CD8-positive, alpha-beta memory T cell (primary cell): ENCODE measurements at regions not wholly inside any gene's neighbourhood (a gene's known extent, or its start where the extent isn't known, plus 50 kb on each side); places are given as distances from the start of the nearest gene placed in this dataset.
"Not testable (repeated sequence)": the region's sequence is repeated elsewhere in the genome, so short reads cannot be mapped to it uniquely, and the experiment has no call there.

ENCODE experiments used
- CTCF ChIA-PET: fragments of 350-600 bp; sonication (Branson Sonifier 250); formaldehyde crosslinking; loops from one replicate; lab custom pipeline; 2021; ENCODE audit warnings: antibody characterized with exemption; lab: Charles Lee
- POLR2A ChIA-PET: fragments of 350-600 bp; sonication (Branson Sonifier 250); formaldehyde crosslinking; loops from one replicate; lab custom pipeline; 2021; ENCODE audit warnings: antibody characterized with exemption; lab: Charles Lee
- DNase-seq, 5 donors: peaks; one replicate each; pipeline versions ENCODE4 v3.0.0 to v3.0.0-alpha.2; 2020 to 2022; ENCODE audit warnings: mixed read lengths in 1 of 5
- H3K27ac ChIP-seq: one replicate; pipeline ENCODE4 v1.7.0; 2013; ENCODE audit warnings: low read depth, mild to moderate bottlenecking, low read length, moderate library complexity
- H3K27me3 ChIP-seq: 2 replicates; pipeline ENCODE4 v1.7.0; 2013; ENCODE audit warnings: low read length, mild to moderate bottlenecking; ENCODE audit not compliant: insufficient read depth, poor library complexity, severe bottlenecking
- H3K36me3 ChIP-seq: 2 replicates; pipeline ENCODE4 v1.7.0; 2013; ENCODE audit warnings: mild to moderate bottlenecking, low read length, moderate library complexity; ENCODE audit not compliant: insufficient read depth
- H3K4me1 ChIP-seq: 2 replicates; pipeline ENCODE4 v1.7.0; 2013; ENCODE audit warnings: mild to moderate bottlenecking, low read length, moderate library complexity; ENCODE audit not compliant: insufficient read depth
- H3K4me3 ChIP-seq: 2 replicates; pipeline ENCODE4 v1.7.0; 2013; ENCODE audit warnings: mild to moderate bottlenecking, low read length
- H3K9me3 ChIP-seq: 2 replicates; pipeline ENCODE4 v1.7.0; 2013; ENCODE audit warnings: mild to moderate bottlenecking, low read length
- H3K27ac Mint-ChIP-seq, 8 donors: one replicate each; pipeline ENCODE4 v1.8.0; 2020 to 2021; ENCODE audit warnings: mixed read lengths in 8 of 8, mild to moderate bottlenecking in 6 of 8, inconsistent platforms in 3 of 8, moderate library complexity in 3 of 8
- H3K27me3 Mint-ChIP-seq, 2 donors: one replicate each; pipeline ENCODE4 v1.8.0; 2020 to 2021; ENCODE audit warnings: mixed read lengths in 2 of 2, mild to moderate bottlenecking in 1 of 2, moderate library complexity in 1 of 2
- H3K36me3 Mint-ChIP-seq, 3 donors: one replicate each; pipeline ENCODE4 v1.8.0; 2020 to 2021; ENCODE audit warnings: mixed read lengths in 3 of 3, inconsistent platforms in 1 of 3, mild to moderate bottlenecking in 1 of 3
- H3K4me1 Mint-ChIP-seq, 3 donors: one replicate each; pipeline ENCODE4 v1.8.0; 2020 to 2021; ENCODE audit warnings: mixed read lengths in 3 of 3, inconsistent platforms in 1 of 3, mild to moderate bottlenecking in 1 of 3
- H3K4me3 Mint-ChIP-seq, 7 donors: one replicate each; pipeline ENCODE4 v1.8.0; 2020 to 2021; ENCODE audit warnings: mixed read lengths in 7 of 7, mild to moderate bottlenecking in 6 of 7, moderate library complexity in 4 of 7, inconsistent platforms in 2 of 7
- H3K9me3 Mint-ChIP-seq, 5 donors: one replicate each; pipeline ENCODE4 v1.8.0; 2020 to 2022; ENCODE audit warnings: mixed read lengths in 5 of 5, mild to moderate bottlenecking in 3 of 5, moderate library complexity in 2 of 5, inconsistent platforms in 1 of 5

DNA sequence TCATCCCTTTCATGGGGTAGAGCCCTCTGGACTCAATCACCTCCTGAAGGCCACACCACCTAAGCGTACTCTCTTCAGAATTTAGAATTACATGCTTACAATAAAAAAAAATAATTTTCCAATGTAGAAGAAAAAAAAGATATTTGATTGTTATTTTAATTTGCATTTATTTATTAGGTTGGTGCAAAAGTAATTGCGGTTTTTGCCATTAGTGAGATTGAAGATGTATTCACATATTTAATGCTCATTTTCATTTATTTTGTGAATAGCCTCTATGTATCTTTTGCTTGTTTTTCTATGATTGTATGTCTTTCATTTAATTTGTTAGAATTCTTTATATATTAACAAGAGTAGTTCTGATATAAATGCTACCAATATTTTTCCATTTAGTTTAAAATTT lies 220.5 kb downstream of the RND3 start:
- Mint-ChIP-seq H3K36me3 (no peaks in the 10 kb centered on the region), H3K9me3 (peaks cover 0 to 8% (median 0%) of the 10 kb centered on the region in 5 donors), H3K27ac (no peak overlapping the region), H3K4me3 (no peak overlapping the region), H3K27me3 (no peaks in the 10 kb centered on the region), H3K4me1 (no peaks in the 10 kb centered on the region)
- DNase-seq, result no peak
- Histone ChIP-seq H3K27ac (no peak overlapping the region), H3K4me3 (no peak overlapping the region), H3K27me3 (no peaks in the 10 kb centered on the region), H3K9me3 (no peaks in the 10 kb centered on the region), H3K36me3 (no peaks in the 10 kb centered on the region), H3K4me1 (no peaks in the 10 kb centered on the region)
- POLR2A ChIA-PET, result no interaction called here
- CTCF ChIA-PET, result no interaction called here

DNA sequence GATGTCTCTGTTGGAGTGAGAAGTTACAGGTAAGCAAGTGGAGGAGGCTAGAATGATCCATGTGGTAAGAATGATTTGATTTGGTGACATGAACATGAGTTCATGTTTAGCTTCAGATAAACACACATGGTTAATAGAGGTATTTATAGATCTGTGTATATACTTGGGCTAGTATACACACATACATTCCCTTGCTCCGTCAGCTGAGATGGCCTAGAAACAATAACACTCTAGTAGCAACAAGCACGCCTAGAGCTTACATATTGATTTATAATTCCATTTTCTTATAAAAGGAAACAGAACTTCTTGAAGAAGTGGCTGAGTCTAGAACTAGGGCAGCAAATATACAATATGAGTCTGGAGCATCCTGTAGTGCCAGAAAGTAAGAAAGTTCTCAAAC lies 223.0 kb downstream of the RND3 start:
- no peak overlapping the region for H3K4me3 Mint-ChIP-seq
- H3K9me3 ChIP-seq, result peaks cover 3% of the 10 kb centered on the region
- H3K4me3 ChIP-seq, result no peak overlapping the region
- peaks cover 0 to 15% (median 0%) of the 10 kb centered on the region in 5 donors for H3K9me3 Mint-ChIP-seq
- H3K27me3 Mint-ChIP-seq, result no peaks in the 10 kb centered on the region
- H3K27ac ChIP-seq, result no peak overlapping the region
- DNase-seq, result no peak
- CTCF ChIA-PET, result no interaction called here
- no peak overlapping the region for H3K27ac Mint-ChIP-seq
- H3K27me3 ChIP-seq, result no peaks in the 10 kb centered on the region
- no peaks in the 10 kb centered on the region for H3K4me1 Mint-ChIP-seq
- POLR2A ChIA-PET, result no interaction called here
- no peaks in the 10 kb centered on the region for H3K36me3 Mint-ChIP-seq
- H3K36me3 ChIP-seq, result no peaks in the 10 kb centered on the region
- no peaks in the 10 kb centered on the region for H3K4me1 ChIP-seq

DNA sequence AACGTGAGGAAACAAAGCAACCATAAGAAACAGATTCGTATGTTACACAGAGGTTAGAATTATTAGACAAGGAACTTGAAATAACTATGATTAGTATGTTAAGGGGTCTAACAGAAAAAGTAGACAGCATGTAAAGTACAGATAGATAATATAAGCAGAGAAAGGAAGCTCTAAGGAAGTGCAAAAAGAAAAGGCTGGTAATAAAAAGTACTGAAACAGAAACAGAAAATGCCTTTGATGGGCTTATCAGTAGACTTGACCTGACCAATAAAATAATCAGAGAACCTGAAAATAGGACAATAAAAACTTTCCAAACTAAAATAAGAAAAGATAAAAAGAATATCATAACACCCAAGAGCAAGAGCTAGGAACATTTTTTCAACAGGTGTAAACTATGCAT lies 225.8 kb downstream of the RND3 start:
- no peak overlapping the region for H3K27ac Mint-ChIP-seq
- H3K36me3 Mint-ChIP-seq, result no peaks in the 10 kb centered on the region
- no peaks in the 10 kb centered on the region for H3K4me1 Mint-ChIP-seq
- Histone ChIP-seq H3K4me1 (no peaks in the 10 kb centered on the region), H3K36me3 (no peaks in the 10 kb centered on the region), H3K27ac (no peak overlapping the region), H3K4me3 (no peak overlapping the region), H3K27me3 (no peaks in the 10 kb centered on the region), H3K9me3 (peaks cover 3% of the 10 kb centered on the region)
- POLR2A ChIA-PET, result no interaction called here
- H3K27me3 Mint-ChIP-seq, result no peaks in the 10 kb centered on the region
- peaks cover 0 to 22% (median 2%) of the 10 kb centered on the region in 5 donors for H3K9me3 Mint-ChIP-seq
- CTCF ChIA-PET, result no interaction called here
- no peak overlapping the region for H3K4me3 Mint-ChIP-seq
- no peak for DNase-seq

DNA sequence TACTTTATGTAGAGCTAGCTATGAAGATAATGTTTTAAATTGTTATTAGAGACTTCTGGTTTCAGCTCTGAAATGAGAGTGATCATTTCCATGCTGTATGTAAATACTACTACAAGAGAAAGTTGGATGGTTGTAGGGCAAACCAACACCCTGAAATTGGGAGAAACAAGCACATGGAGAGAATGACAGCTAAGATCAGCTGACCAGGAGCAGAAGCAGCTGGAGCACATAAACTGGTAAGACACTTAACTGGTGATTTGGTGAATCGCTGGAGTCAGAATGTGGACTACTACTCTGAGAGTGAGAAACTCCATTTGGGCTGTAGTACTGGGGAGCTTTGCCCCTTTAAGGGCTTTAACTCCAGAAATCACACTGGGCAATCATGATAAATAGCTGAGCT lies 226.8 kb downstream of the RND3 start:
- DNase-seq, result no peak
- Mint-ChIP-seq H3K27me3 (no peaks in the 10 kb centered on the region), H3K4me3 (no peak overlapping the region), H3K9me3 (peaks cover 0 to 23% (median 2%) of the 10 kb centered on the region in 5 donors), H3K4me1 (no peaks in the 10 kb centered on the region), H3K27ac (no peak overlapping the region), H3K36me3 (no peaks in the 10 kb centered on the region)
- H3K36me3 ChIP-seq, result no peaks in the 10 kb centered on the region
- no peak overlapping the region for H3K4me3 ChIP-seq
- peaks cover 3% of the 10 kb centered on the region for H3K9me3 ChIP-seq
- no peak overlapping the region for H3K27ac ChIP-seq
- H3K4me1 ChIP-seq, result no peaks in the 10 kb centered on the region
- no peaks in the 10 kb centered on the region for H3K27me3 ChIP-seq
- POLR2A ChIA-PET, result no interaction called here
- CTCF ChIA-PET, result no interaction called here

- Histone ChIP-seq H3K4me1 (no peaks in the 10 kb centered on the region), H3K4me3 (no peak overlapping the region), H3K27ac (no peak overlapping the region), H3K9me3 (peaks cover 3% of the 10 kb centered on the region), H3K36me3 (no peaks in the 10 kb centered on the region), H3K27me3 (no peaks in the 10 kb centered on the region)
- H3K27me3 Mint-ChIP-seq, result no peaks in the 10 kb centered on the region
- no peak for DNase-seq
- ChIA-PET POLR2A (no interaction called here), CTCF (no interaction called here)
- no peak overlapping the region for H3K4me3 Mint-ChIP-seq
- no peaks in the 10 kb centered on the region for H3K36me3 Mint-ChIP-seq
- H3K4me1 Mint-ChIP-seq, result no peaks in the 10 kb centered on the region
- H3K9me3 Mint-ChIP-seq, result peaks cover 0 to 22% (median 2%) of the 10 kb centered on the region in 5 donors
- no peak overlapping the region for H3K27ac Mint-ChIP-seq
Observed at GRCh38 chr2:150259746-150260145, 227.7 kb downstream of the RND3 start.

GRCh38 chr2:150258781-150259307 lies 228.6 kb downstream of the RND3 start:
- Histone ChIP-seq H3K36me3 (no peaks in the 10 kb centered on the region), H3K27me3 (no peaks in the 10 kb centered on the region), H3K4me3 (no peak overlapping the region), H3K27ac (no peak overlapping the region), H3K9me3 (peaks cover 3% of the 10 kb centered on the region), H3K4me1 (no peaks in the 10 kb centered on the region)
- Mint-ChIP-seq H3K27ac (no peak overlapping the region), H3K4me1 (no peaks in the 10 kb centered on the region), H3K4me3 (no peak overlapping the region), H3K36me3 (no peaks in the 10 kb centered on the region), H3K9me3 (peaks cover 0 to 18% (median 2%) of the 10 kb centered on the region in 5 donors), H3K27me3 (no peaks in the 10 kb centered on the region)
- ChIA-PET POLR2A (no interaction called here), CTCF (no interaction called here)
- DNase-seq, result no peak

GRCh38 chr2:150256736-150257135 lies 230.7 kb downstream of the RND3 start:
- H3K4me3 ChIP-seq, result no peak overlapping the region
- H3K9me3 ChIP-seq, result peaks cover 3% of the 10 kb centered on the region
- no peaks in the 10 kb centered on the region for H3K4me1 Mint-ChIP-seq
- CTCF ChIA-PET, result no interaction called here
- H3K9me3 Mint-ChIP-seq, result peaks cover 0 to 13% (median 2%) of the 10 kb centered on the region in 5 donors
- H3K4me3 Mint-ChIP-seq, result no peak overlapping the region
- no peaks in the 10 kb centered on the region for H3K36me3 ChIP-seq
- no peak for DNase-seq
- H3K27ac Mint-ChIP-seq, result no peak overlapping the region
- H3K4me1 ChIP-seq, result no peaks in the 10 kb centered on the region
- H3K27me3 Mint-ChIP-seq, result no peaks in the 10 kb centered on the region
- H3K27ac ChIP-seq, result no peak overlapping the region
- POLR2A ChIA-PET, result no interaction called here
- no peaks in the 10 kb centered on the region for H3K36me3 Mint-ChIP-seq
- H3K27me3 ChIP-seq, result no peaks in the 10 kb centered on the region

- no peaks in the 10 kb centered on the region for H3K36me3 Mint-ChIP-seq
- POLR2A ChIA-PET, result no interaction called here
- H3K4me3 ChIP-seq, result no peak overlapping the region
- no peak for DNase-seq
- H3K4me1 ChIP-seq, result no peaks in the 10 kb centered on the region
- no peaks in the 10 kb centered on the region for H3K4me1 Mint-ChIP-seq
- peaks cover 3% of the 10 kb centered on the region for H3K9me3 ChIP-seq
- H3K27me3 Mint-ChIP-seq, result no peaks in the 10 kb centered on the region
- no peak overlapping the region for H3K4me3 Mint-ChIP-seq
- no peaks in the 10 kb centered on the region for H3K36me3 ChIP-seq
- CTCF ChIA-PET, result no interaction called here
- H3K27ac Mint-ChIP-seq, result no peak overlapping the region
- no peak overlapping the region for H3K27ac ChIP-seq
- H3K27me3 ChIP-seq, result no peaks in the 10 kb centered on the region
- peaks cover 0 to 10% (median 2%) of the 10 kb centered on the region in 5 donors for H3K9me3 Mint-ChIP-seq
Observed at GRCh38 chr2:150255528-150255927, 231.9 kb downstream of the RND3 start.

GRCh38 chr2:150249735-150250134 lies 237.7 kb downstream of the RND3 start:
- POLR2A ChIA-PET, H3K9me3 Mint-ChIP-seq: not testable (repeated sequence)

More at GRCh38 chr2:150249735-150250134, 237.7 kb downstream of the RND3 start:
- H3K9me3 ChIP-seq, H3K4me3 Mint-ChIP-seq, H3K27me3 ChIP-seq, H3K27ac ChIP-seq, H3K4me1 ChIP-seq, DNase-seq, H3K27me3 Mint-ChIP-seq, H3K4me3 ChIP-seq, H3K4me1 Mint-ChIP-seq, H3K27ac Mint-ChIP-seq, H3K36me3 ChIP-seq, CTCF ChIA-PET, H3K36me3 Mint-ChIP-seq: not testable (repeated sequence)
